Neural progenitor cell (in vitro differentiated cells): ENCODE measurements at regions not wholly inside any gene's neighbourhood (a gene's known extent, or its start where the extent isn't known, plus 50 kb on each side); places are given as distances from the start of the nearest gene placed in this dataset.

Experiments used
- DNase-seq: peaks from one replicate; pipeline ENCODE4 v3.0.0-alpha.2; 2016; ENCODE audit warnings: low spot score
- H2AFZ ChIP-seq: fragments of 200-600 bp; sonication (generic); replicated peaks from 2 replicates; pipeline ENCODE4 v1.6.1; 2016; ENCODE audit warnings: antibody characterized with exemption
- H3F3A ChIP-seq: fragments of 200-600 bp; sonication (generic); 2 replicates; pipeline ENCODE4 v1.6.1; 2016; ENCODE audit warnings: antibody characterized with exemption, low read depth
- H3K27ac ChIP-seq: fragments of 200-600 bp; sonication (generic); 2 replicates; pipeline ENCODE4 v1.5.1; 2016; ENCODE audit warnings: mild to moderate bottlenecking
- H3K27me3 ChIP-seq: fragments of 200-600 bp; sonication (generic); 2 replicates; pipeline ENCODE4 v1.6.1; 2016; ENCODE audit warnings: mild to moderate bottlenecking, moderate library complexity
- H3K36me3 ChIP-seq: fragments of 200-600 bp; sonication (generic); 2 replicates; pipeline ENCODE4 v1.5.1; 2016
- H3K4me1 ChIP-seq: fragments of 200-600 bp; sonication (generic); 2 replicates; pipeline ENCODE4 v1.6.1; 2016; ENCODE audit warnings: mixed run types
- H3K4me2 ChIP-seq: fragments of 200-600 bp; sonication (generic); 2 replicates; pipeline ENCODE4 v1.6.1; 2016
- H3K4me3 ChIP-seq: fragments of 200-600 bp; sonication (generic); 2 replicates; pipeline ENCODE4 v1.5.1; 2016
- H3K79me2 ChIP-seq: fragments of 200-600 bp; sonication (generic); 2 replicates; pipeline ENCODE4 v1.6.1; 2016; ENCODE audit warnings: low read depth
- H3K9ac ChIP-seq: fragments of 200-600 bp; sonication (generic); 2 replicates; pipeline ENCODE4 v1.6.1; 2016
- H3K9me3 ChIP-seq: fragments of 200-600 bp; sonication (generic); 2 replicates; pipeline ENCODE4 v1.5.1; 2016; ENCODE audit warnings: low read depth
- H4K20me1 ChIP-seq: fragments of 200-600 bp; sonication (generic); 2 replicates; pipeline ENCODE4 v1.6.1; 2016; ENCODE audit warnings: low read depth
- H3K27ac Mint-ChIP-seq: 3 replicates; pipeline ENCODE4 v1.8.0; 2021; ENCODE audit warnings: mixed read lengths
- H3K27me3 Mint-ChIP-seq: 2 replicates; pipeline ENCODE4 v1.8.0; 2022; ENCODE audit warnings: low read depth, mild to moderate bottlenecking, inconsistent platforms, moderate library complexity, mixed read lengths; ENCODE audit not compliant: insufficient read depth
- H3K36me3 Mint-ChIP-seq: 3 replicates; pipeline ENCODE4 v1.8.0; 2021; ENCODE audit warnings: mixed read lengths
- H3K4me1 Mint-ChIP-seq: 3 replicates; pipeline ENCODE4 v1.8.0; 2021; ENCODE audit warnings: mixed read lengths
- H3K4me3 Mint-ChIP-seq: 3 replicates; pipeline ENCODE4 v1.8.0; 2021; ENCODE audit warnings: mild to moderate bottlenecking, moderate library complexity, mixed read lengths
- H3K9me3 Mint-ChIP-seq: 3 replicates; pipeline ENCODE4 v1.8.0; 2020; ENCODE audit warnings: mixed read lengths
- CTCF ChIP-seq: fragments of 200-600 bp; sonication (generic); IDR thresholded peaks from 2 replicates; pipeline ENCODE4 v1.5.1; 2017; ENCODE audit warnings: antibody characterized with exemption, mild to moderate bottlenecking
- EZH2 ChIP-seq: fragments of 200-600 bp; sonication (generic); IDR thresholded peaks from 2 replicates; pipeline ENCODE4 v1.6.1; 2017; ENCODE audit warnings: antibody characterized with exemption, mild to moderate bottlenecking, moderate library complexity
- EZH2phosphoT487 ChIP-seq: fragments of 200-600 bp; sonication (generic); IDR thresholded peaks from 2 replicates; pipeline ENCODE4 v1.6.1; 2017; ENCODE audit warnings: antibody characterized with exemption

GRCh38 chr6:120775698-120776097 lies 558.6 kb downstream of the TBC1D32 start:
- no peaks in the 10 kb centered on the region for H3K4me1 Mint-ChIP-seq

GRCh38 chr6:120774275-120774674 lies 560.0 kb downstream of the TBC1D32 start:
- TF ChIP-seq CTCF = no peak
- no peak for TF ChIP-seq EZH2phosphoT487
- TF ChIP-seq EZH2 = no peak
- Histone ChIP-seq H3K36me3 (no peaks in the 10 kb centered on the region), H3K9me3 (no peaks in the 10 kb centered on the region), H3K79me2 (no peaks in the 10 kb centered on the region), H4K20me1 (no peaks in the 10 kb centered on the region), H3K4me2 (no peak overlapping the region), H3F3A (no peaks in the 10 kb centered on the region), H3K27ac (no peak overlapping the region), H3K4me3 (no peak overlapping the region), H3K27me3 (no peaks in the 10 kb centered on the region), H3K4me1 (no peaks in the 10 kb centered on the region), H2AFZ (no peak overlapping the region), H3K9ac (no peak overlapping the region)
- no peak for DNase-seq
- no peaks in the 10 kb centered on the region for H3K36me3 Mint-ChIP-seq
- no peak overlapping the region for H3K27ac Mint-ChIP-seq
- H3K9me3 Mint-ChIP-seq = peaks cover 6% of the 10 kb centered on the region
- no peaks in the 10 kb centered on the region for H3K27me3 Mint-ChIP-seq
- H3K4me1 Mint-ChIP-seq = no peaks in the 10 kb centered on the region
- no peak overlapping the region for H3K4me3 Mint-ChIP-seq

More at GRCh38 chr6:120775698-120776097, 558.6 kb downstream of the TBC1D32 start:
- no peaks in the 10 kb centered on the region for H3K79me2 ChIP-seq
- H3K9ac ChIP-seq = no peak overlapping the region
- H3K36me3 Mint-ChIP-seq = no peaks in the 10 kb centered on the region
- H3K27ac ChIP-seq = no peak overlapping the region
- H3K4me2 ChIP-seq = no peak overlapping the region
- no peaks in the 10 kb centered on the region for H3K27me3 ChIP-seq
- no peaks in the 10 kb centered on the region for H3K36me3 ChIP-seq
- no peak overlapping the region for H2AFZ ChIP-seq
- H3K9me3 Mint-ChIP-seq = peaks cover 6% of the 10 kb centered on the region
- DNase-seq = no peak
- no peak overlapping the region for H3K4me3 ChIP-seq
- no peaks in the 10 kb centered on the region for H3K4me1 ChIP-seq
- H3K27me3 Mint-ChIP-seq = no peaks in the 10 kb centered on the region
- H3K4me3 Mint-ChIP-seq = no peak overlapping the region
- H3F3A ChIP-seq = no peaks in the 10 kb centered on the region
- TF ChIP-seq EZH2phosphoT487 (no peak), EZH2 (no peak)
- no peaks in the 10 kb centered on the region for H4K20me1 ChIP-seq
- no peak overlapping the region for H3K27ac Mint-ChIP-seq
- no peaks in the 10 kb centered on the region for H3K9me3 ChIP-seq

- Histone ChIP-seq H4K20me1 (no peaks in the 10 kb centered on the region), H3K9me3 (no peaks in the 10 kb centered on the region), H3K4me3 (no peak overlapping the region), H3K4me2 (no peak overlapping the region), H3K9ac (no peak overlapping the region), H2AFZ (peak overlapping the region; percentile 34), H3K27ac (no peak overlapping the region), H3K36me3 (no peaks in the 10 kb centered on the region), H3K27me3 (no peaks in the 10 kb centered on the region), H3K4me1 (no peaks in the 10 kb centered on the region), H3F3A (no peaks in the 10 kb centered on the region), H3K79me2 (no peaks in the 10 kb centered on the region)
- no peak overlapping the region for H3K27ac Mint-ChIP-seq
- H3K36me3 Mint-ChIP-seq = no peaks in the 10 kb centered on the region
- DNase-seq = no peak
- TF ChIP-seq EZH2 (no peak), CTCF (no peak), EZH2phosphoT487 (no peak)
- no peaks in the 10 kb centered on the region for H3K9me3 Mint-ChIP-seq
- no peaks in the 10 kb centered on the region for H3K27me3 Mint-ChIP-seq
- H3K4me3 Mint-ChIP-seq = no peak overlapping the region
- no peaks in the 10 kb centered on the region for H3K4me1 Mint-ChIP-seq
Measured at GRCh38 chr6:120771019-120771418, 563.3 kb downstream of the TBC1D32 start.

GRCh38 chr6:120764312-120764711 lies 570.0 kb downstream of the TBC1D32 start:
- H3K9me3 ChIP-seq = no peaks in the 10 kb centered on the region
- Mint-ChIP-seq H3K9me3 (no peaks in the 10 kb centered on the region), H3K27me3 (no peaks in the 10 kb centered on the region), H3K4me3 (no peak overlapping the region), H3K27ac (no peak overlapping the region), H3K36me3 (no peaks in the 10 kb centered on the region), H3K4me1 (no peaks in the 10 kb centered on the region)
- no peaks in the 10 kb centered on the region for H3K36me3 ChIP-seq
- no peaks in the 10 kb centered on the region for H3K27me3 ChIP-seq
- peak; percentile 30 for DNase-seq
- no peak overlapping the region for H3K4me3 ChIP-seq
- no peak overlapping the region for H3K4me2 ChIP-seq
- peak overlapping the region; percentile 3 for H2AFZ ChIP-seq
- no peak overlapping the region for H3K27ac ChIP-seq
- TF ChIP-seq EZH2 (no peak), CTCF (peak; percentile 36), EZH2phosphoT487 (no peak)
- H3K79me2 ChIP-seq = no peaks in the 10 kb centered on the region
- no peaks in the 10 kb centered on the region for H3F3A ChIP-seq
- no peaks in the 10 kb centered on the region for H4K20me1 ChIP-seq
- no peaks in the 10 kb centered on the region for H3K4me1 ChIP-seq
- H3K9ac ChIP-seq = no peak overlapping the region
